ENCODE measurements at regions not wholly inside any gene's neighbourhood (a gene's known extent, or its start where the extent isn't known, plus 50 kb on each side); places are given as distances from the start of the nearest gene placed in this dataset.

DNA sequence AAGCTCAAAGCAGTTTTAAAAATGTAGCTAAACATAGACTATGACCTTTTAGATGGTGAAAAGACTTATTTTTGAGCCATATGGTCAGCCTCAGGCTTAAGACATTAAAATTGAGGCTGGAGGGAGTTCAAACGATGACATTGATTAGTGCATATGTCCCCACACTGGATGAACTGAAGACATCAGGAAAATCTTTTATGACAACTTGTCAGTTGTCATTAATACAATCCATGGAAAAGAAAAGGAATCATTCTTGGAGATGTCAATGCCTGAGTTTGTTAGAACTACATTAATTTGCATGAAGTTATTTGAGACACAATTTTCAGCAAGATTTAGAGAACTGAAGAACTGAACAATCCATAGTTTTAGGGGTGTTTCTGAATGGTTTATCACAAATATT lies 349.9 kb downstream of the COL11A1 start:
- Histone ChIP-seq H3K27me3 (no peaks in the 10 kb centered on the region), H3K4me3 (replicated peaks in 1 of 3) (no peak overlapping the region), H3K9me3 (no peaks in the 10 kb centered on the region), H3K36me3 (no peaks in the 10 kb centered on the region), H3K4me1 (no peaks in the 10 kb centered on the region), H3K27ac (no peak overlapping the region)
- 68 to 89% methylated on average over 1 of the region's 1 CpG for WGBS, 2 donors
- TF ChIP-seq, protein P1, sequence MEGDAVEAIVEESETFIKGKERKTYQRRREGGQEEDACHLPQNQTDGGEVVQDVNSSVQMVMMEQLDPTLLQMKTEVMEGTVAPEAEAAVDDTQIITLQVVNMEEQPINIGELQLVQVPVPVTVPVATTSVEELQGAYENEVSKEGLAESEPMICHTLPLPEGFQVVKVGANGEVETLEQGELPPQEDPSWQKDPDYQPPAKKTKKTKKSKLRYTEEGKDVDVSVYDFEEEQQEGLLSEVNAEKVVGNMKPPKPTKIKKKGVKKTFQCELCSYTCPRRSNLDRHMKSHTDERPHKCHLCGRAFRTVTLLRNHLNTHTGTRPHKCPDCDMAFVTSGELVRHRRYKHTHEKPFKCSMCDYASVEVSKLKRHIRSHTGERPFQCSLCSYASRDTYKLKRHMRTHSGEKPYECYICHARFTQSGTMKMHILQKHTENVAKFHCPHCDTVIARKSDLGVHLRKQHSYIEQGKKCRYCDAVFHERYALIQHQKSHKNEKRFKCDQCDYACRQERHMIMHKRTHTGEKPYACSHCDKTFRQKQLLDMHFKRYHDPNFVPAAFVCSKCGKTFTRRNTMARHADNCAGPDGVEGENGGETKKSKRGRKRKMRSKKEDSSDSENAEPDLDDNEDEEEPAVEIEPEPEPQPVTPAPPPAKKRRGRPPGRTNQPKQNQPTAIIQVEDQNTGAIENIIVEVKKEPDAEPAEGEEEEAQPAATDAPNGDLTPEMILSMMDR (IDR thresholded peaks at IDR 0.05), result no peak
- TF ChIP-seq POLR2A (IDR thresholded peaks at IDR 0.05), result no peak
- intact Hi-C loops (cut with DNase I), result no loop called here
- no peak for DNase-seq

DNA sequence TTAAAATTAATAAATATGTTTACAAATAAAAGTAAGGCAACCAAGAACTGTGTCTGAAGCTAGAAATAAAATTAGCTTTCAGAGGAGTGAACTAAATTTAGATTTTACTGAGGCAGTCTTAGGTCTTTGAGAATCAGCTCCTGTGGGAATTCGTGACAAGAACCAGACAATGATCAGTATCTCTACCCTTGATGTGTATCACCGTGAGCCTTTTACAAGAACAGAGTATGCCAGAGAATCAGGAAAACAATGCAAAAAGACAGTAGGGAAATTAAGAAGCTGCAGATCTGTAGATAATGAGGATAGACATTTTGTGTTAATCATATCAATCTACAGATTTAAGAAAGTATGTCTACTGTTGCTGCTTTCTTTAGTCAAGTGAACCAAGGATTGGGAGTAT lies 351.0 kb downstream of the COL11A1 start:
- Histone ChIP-seq H3K36me3 (no peaks in the 10 kb centered on the region), H3K27me3 (no peaks in the 10 kb centered on the region), H3K4me1 (no peaks in the 10 kb centered on the region), H3K9me3 (no peaks in the 10 kb centered on the region), H3K4me3 (replicated peaks in 1 of 3) (no peak overlapping the region), H3K27ac (no peak overlapping the region)
- TF ChIP-seq POLR2A (IDR thresholded peaks at IDR 0.05), result no peak
- TF ChIP-seq, protein P1 (IDR thresholded peaks at IDR 0.05), result no peak
- intact Hi-C loops (cut with DNase I), result no loop called here
- 64 to 68% methylated on average over 2 of the region's 2 CpGs for WGBS, 2 donors
- no peak for DNase-seq

DNA sequence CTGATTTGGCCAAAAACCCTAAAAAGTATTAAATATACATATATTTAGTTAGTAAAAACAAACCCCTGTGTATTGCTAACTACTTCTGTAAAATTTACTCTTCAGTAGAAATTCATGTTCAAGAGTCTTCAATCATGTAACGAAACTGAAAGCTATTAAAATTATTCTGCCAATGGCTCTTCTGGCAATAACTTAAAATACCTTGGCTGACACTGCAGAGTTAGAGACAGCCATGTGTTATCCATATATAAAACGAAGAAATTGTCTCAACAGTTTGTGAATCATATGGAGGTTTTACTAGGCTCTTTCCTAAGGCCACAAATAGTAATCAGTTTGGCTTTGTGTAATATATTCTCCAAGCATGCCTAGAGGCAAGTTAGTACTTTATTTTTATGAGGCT lies 357.2 kb downstream of the COL11A1 start:
- no peak overlapping the region for H3K27ac ChIP-seq
- H3K4me3 ChIP-seq (replicated peaks in 1 of 3), result no peak overlapping the region
- no peaks in the 10 kb centered on the region for H3K36me3 ChIP-seq
- intact Hi-C loops (cut with DNase I), result no loop called here
- TF ChIP-seq, protein P1 (IDR thresholded peaks at IDR 0.05), result no peak
- TF ChIP-seq POLR2A (IDR thresholded peaks at IDR 0.05), result no peak
- no peaks in the 10 kb centered on the region for H3K4me1 ChIP-seq
- 68 to 72% methylated on average over 2 of the region's 2 CpGs for WGBS, 2 donors
- H3K27me3 ChIP-seq, result no peaks in the 10 kb centered on the region
- no peak for DNase-seq
- no peaks in the 10 kb centered on the region for H3K9me3 ChIP-seq

DNA sequence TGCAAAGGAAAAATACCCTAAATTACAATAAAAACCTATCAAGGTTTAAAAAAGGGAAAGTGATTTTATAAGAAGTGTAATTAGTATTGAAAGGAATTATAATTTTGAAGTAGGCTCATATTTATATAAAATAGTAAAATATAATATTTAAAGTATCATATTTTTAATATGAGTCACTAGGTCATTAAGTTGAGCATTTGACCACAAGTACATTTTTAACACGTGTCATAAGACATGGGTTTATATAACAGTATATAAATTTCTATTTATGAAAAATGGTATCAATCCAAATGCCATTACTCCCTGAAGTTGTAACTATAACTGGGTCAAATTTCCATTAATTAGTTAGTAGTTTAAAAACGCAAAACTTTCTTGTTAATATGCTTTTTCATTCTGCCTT lies 365.9 kb downstream of the COL11A1 start:
- Histone ChIP-seq H3K27me3 (no peaks in the 10 kb centered on the region), H3K4me1 (no peaks in the 10 kb centered on the region), H3K36me3 (no peaks in the 10 kb centered on the region), H3K9me3 (no peaks in the 10 kb centered on the region), H3K27ac (no peak overlapping the region), H3K4me3 (replicated peaks in 1 of 3) (no peak overlapping the region)
- WGBS, 2 donors, result 81 to 84% methylated on average over 2 of the region's 2 CpGs
- intact Hi-C loops (cut with DNase I), result no loop called here
- DNase-seq, result no peak
- no peak for TF ChIP-seq POLR2A (IDR thresholded peaks at IDR 0.05)
- TF ChIP-seq, protein P1 (IDR thresholded peaks at IDR 0.05), result no peak

DNA sequence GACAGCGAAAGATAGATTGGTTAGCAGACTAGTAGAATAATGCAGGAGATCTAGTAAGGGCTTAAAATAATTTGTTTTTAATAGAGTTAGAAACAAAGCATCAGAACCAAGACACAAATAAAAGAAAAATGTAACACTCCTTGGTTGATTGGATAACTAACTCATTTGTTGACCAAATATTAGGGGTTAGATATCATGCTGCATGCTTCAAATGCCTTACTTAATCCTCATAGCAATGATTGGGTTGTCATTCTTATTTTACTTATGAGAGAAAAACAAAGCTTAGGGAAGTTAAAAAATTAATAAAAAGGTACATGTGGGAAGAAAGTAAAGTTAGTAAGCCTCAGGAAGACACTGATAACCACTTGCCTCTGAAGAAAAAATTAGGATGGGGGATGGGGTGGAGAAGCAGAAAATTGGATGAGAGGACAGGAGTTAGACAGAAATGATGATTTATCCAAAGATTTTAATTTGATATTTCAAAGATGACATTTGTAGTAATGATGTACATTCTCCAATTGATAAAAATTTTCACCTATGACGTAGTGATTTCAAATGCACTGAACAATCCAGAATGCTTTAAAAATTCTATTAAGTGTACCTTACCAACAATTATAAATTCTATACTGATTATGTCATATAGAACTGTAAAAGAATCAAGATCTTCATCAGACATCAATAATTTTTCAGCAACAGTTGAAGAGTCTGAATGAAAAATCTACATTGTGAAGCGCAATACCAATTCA lies 374.7 kb downstream of the COL11A1 start:
- intact Hi-C loops (cut with DNase I), result no loop called here

More for the DNA sequence above, 374.7 kb downstream of the COL11A1 start:
- no peak overlapping the region for H3K27ac ChIP-seq
- no peak for DNase-seq
- H3K9me3 ChIP-seq, result no peaks in the 10 kb centered on the region
- WGBS, 2 donors, result 89 to 90% methylated on average over 3 of the region's 3 CpGs
- TF ChIP-seq POLR2A (IDR thresholded peaks at IDR 0.05), result no peak
- TF ChIP-seq, protein P1 (IDR thresholded peaks at IDR 0.05), result no peak
- no peak overlapping the region for H3K4me3 ChIP-seq (replicated peaks in 1 of 3)
- no peaks in the 10 kb centered on the region for H3K4me1 ChIP-seq
- no peaks in the 10 kb centered on the region for H3K27me3 ChIP-seq
- no peaks in the 10 kb centered on the region for H3K36me3 ChIP-seq

All from thyroid gland (tissue), 4 donors.